ENCODE measurements at regions not wholly inside any gene's neighbourhood (a gene's known extent, or its start where the extent isn't known, plus 50 kb on each side); places are given as distances from the start of the nearest gene placed in this dataset.
"Not testable (repeated sequence)": the region's sequence is repeated elsewhere in the genome, so short reads cannot be mapped to it uniquely, and the experiment has no call there.

DNA sequence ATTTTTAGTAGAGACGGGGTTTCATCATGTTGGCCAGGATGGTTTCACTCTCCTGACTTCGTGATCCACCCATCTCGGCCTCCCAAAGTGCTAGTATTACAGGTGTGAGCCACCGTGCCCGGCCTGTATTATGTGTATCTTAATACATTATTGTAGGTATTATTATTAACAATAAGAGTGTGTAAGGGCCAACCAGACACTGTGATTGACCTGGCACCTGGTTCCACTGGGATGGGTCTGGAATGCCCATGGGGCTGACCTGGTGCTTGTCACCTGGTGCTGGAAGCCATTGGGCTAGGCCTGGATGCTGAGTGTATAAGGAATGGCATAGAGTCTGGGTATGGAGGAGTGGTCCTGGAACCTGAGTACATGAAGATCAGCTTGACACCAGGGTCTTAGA, 906.9 kb upstream of the TMEFF2 start:
- Histone ChIP-seq H3K27ac (no peak overlapping the region), H3K27me3 (no peaks in the 10 kb centered on the region), H3K4me1 (no peaks in the 10 kb centered on the region), H3K9me3 (no peaks in the 10 kb centered on the region), H3K4me3 (replicated peaks in 1 of 3) (no peak overlapping the region), H3K36me3 (no peaks in the 10 kb centered on the region)
- WGBS, 2 donors, result 92 to 95% methylated on average over 5 of the region's 5 CpGs
- TF ChIP-seq POLR2A (IDR thresholded peaks at IDR 0.05), result no peak
- TF ChIP-seq, protein P1, sequence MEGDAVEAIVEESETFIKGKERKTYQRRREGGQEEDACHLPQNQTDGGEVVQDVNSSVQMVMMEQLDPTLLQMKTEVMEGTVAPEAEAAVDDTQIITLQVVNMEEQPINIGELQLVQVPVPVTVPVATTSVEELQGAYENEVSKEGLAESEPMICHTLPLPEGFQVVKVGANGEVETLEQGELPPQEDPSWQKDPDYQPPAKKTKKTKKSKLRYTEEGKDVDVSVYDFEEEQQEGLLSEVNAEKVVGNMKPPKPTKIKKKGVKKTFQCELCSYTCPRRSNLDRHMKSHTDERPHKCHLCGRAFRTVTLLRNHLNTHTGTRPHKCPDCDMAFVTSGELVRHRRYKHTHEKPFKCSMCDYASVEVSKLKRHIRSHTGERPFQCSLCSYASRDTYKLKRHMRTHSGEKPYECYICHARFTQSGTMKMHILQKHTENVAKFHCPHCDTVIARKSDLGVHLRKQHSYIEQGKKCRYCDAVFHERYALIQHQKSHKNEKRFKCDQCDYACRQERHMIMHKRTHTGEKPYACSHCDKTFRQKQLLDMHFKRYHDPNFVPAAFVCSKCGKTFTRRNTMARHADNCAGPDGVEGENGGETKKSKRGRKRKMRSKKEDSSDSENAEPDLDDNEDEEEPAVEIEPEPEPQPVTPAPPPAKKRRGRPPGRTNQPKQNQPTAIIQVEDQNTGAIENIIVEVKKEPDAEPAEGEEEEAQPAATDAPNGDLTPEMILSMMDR (IDR thresholded peaks at IDR 0.05), result no peak
- no peak for DNase-seq
- intact Hi-C loops (cut with DNase I), result no loop called here

DNA sequence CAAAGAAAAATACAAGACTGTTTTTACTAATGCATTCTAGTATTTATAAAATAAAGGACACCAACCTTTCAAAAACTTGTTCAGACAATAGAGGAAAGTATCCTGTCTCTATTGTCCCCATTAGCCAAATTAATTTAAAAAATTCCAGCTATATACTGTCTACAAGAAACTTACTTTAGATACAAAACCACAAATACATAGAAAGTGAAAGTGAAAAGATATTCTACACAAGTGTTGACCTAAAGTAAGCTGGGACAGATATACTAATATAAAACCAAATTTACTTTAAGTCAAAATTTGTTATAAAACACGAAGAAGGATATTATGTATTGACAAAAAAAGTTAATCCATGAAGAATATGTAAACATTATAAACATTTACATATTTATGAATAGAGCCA, 893.3 kb upstream of the TMEFF2 start:
- H3K36me3 ChIP-seq, result no peaks in the 10 kb centered on the region
- no peak for DNase-seq
- H3K27ac ChIP-seq, result no peak overlapping the region
- H3K4me3 ChIP-seq (replicated peaks in 1 of 3), result no peak overlapping the region
- no peaks in the 10 kb centered on the region for H3K27me3 ChIP-seq
- no peaks in the 10 kb centered on the region for H3K4me1 ChIP-seq
- 56 to 72% methylated on average over 1 of the region's 1 CpG for WGBS, 2 donors
- intact Hi-C loops (cut with DNase I), result no loop called here
- H3K9me3 ChIP-seq, result no peaks in the 10 kb centered on the region
- TF ChIP-seq POLR2A (IDR thresholded peaks at IDR 0.05), result no peak
- TF ChIP-seq, protein P1 (IDR thresholded peaks at IDR 0.05), result no peak

DNA sequence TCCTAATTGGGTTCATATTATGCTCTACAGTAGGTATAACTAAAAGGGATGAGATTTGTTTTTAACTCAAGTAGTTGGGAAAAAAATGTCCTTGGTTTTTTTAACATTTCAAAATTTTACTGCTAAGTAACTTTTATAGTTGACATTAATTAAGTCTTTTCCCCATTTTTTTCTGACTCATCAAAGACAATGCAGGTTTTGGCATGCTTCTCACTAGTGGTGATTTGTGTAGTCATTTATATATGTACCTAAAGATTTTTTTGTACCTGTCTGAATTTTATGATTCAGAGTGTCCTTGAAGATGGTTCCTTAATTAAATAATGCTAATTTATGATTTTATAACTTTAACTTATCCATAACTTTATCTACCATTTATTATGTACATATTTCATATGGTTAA, 882.3 kb upstream of the TMEFF2 start:
- H3K9me3 ChIP-seq, result no peaks in the 10 kb centered on the region
- no peak overlapping the region for H3K27ac ChIP-seq
- no peaks in the 10 kb centered on the region for H3K4me1 ChIP-seq
- no peak for TF ChIP-seq POLR2A (IDR thresholded peaks at IDR 0.05)
- TF ChIP-seq, protein P1 (IDR thresholded peaks at IDR 0.05), result no peak
- intact Hi-C loops (cut with DNase I), result no loop called here
- no peak overlapping the region for H3K4me3 ChIP-seq (replicated peaks in 1 of 3)
- no peaks in the 10 kb centered on the region for H3K27me3 ChIP-seq
- no peak for DNase-seq
- H3K36me3 ChIP-seq, result no peaks in the 10 kb centered on the region

DNA sequence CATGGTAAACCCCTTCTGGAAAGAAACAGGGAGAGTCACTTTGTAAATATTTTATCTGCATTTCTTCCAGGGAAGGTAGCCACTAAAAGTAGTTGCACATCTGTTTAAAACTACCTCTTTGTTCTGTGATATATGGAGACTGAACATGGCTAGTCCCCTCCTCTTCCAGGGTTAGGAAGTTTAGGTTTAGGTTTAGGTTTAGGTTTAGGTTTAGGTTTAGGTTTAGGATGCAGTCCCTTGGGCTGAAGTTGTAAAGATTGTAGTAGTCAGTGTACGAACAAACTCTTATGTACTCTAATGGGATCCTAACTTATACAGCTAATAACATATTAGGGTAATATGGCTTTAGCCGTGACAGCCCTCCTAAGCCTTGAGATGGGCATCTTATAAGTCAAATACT, 880.2 kb upstream of the TMEFF2 start:
- Histone ChIP-seq H3K4me3 (replicated peaks in 1 of 3) (no peak overlapping the region), H3K9me3 (no peaks in the 10 kb centered on the region), H3K36me3 (no peaks in the 10 kb centered on the region), H3K4me1 (no peaks in the 10 kb centered on the region), H3K27me3 (no peaks in the 10 kb centered on the region), H3K27ac (no peak overlapping the region)
- TF ChIP-seq POLR2A (IDR thresholded peaks at IDR 0.05), result no peak
- TF ChIP-seq, protein P1 (IDR thresholded peaks at IDR 0.05), result no peak
- no peak for DNase-seq
- intact Hi-C loops (cut with DNase I), result no loop called here
- WGBS, 2 donors, result 84 to 92% methylated on average over 2 of the region's 2 CpGs

DNA sequence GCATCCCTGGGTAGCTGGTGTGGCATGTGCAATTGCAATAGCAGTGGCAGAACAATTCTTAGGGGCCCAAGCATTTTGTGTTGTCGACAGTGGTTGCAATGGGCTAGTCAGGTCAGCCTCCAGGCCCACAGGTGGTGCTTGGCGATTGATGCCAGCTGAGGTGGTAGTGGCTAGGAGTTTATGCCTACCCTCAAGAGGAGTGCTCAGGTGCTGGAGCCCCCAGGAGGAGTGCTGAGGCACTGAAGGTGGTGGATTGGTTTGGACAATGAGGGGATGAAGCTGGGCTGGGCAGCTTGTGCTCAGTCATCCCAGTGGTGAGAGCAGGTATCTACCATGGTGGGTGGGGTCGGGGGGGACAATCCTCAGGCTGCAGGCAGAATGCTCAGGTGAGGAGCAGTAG, 877.9 kb upstream of the TMEFF2 start:
- DNase-seq, result no peak
- Histone ChIP-seq H3K4me1 (no peaks in the 10 kb centered on the region), H3K27me3 (no peaks in the 10 kb centered on the region), H3K9me3 (no peaks in the 10 kb centered on the region), H3K4me3 (replicated peaks in 1 of 3) (no peak overlapping the region), H3K36me3 (no peaks in the 10 kb centered on the region), H3K27ac (no peak overlapping the region)
- WGBS, 2 donors, result 34 to 95% methylated on average over 2 to 3 of the region's 3 CpGs
- no peak for TF ChIP-seq POLR2A (IDR thresholded peaks at IDR 0.05)
- TF ChIP-seq, protein P1 (IDR thresholded peaks at IDR 0.05), result no peak
- intact Hi-C loops (cut with DNase I), result no loop called here

DNA sequence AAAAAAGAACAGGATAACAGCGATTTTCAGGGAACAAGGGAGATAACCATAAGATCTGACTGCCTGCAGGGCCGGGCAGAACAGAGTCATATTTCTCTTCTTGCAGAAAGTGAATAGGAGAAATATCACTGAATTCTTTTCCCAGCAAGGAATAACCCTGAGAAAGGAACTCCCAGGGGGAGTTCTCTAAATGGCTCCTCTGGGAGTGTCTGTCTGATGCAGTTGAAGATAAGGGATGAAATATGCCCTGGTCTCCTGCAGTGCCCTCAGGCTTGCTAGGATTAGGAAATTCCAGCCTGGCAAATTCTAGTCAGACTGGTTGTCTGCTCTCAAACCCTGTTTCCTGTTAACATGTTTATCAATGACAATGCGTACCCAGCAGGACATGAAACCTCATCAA, 830.8 kb upstream of the TMEFF2 start:
- H3K36me3 ChIP-seq; H3K9me3 ChIP-seq; H3K4me1 ChIP-seq; intact Hi-C loops (cut with DNase I); H3K4me3 ChIP-seq (replicated peaks in 1 of 3); DNase-seq; H3K27ac ChIP-seq; H3K27me3 ChIP-seq: not testable (repeated sequence)
- 80 to 89% methylated on average over 3 of the region's 3 CpGs for WGBS, 2 donors
